Skeletal muscle satellite cell (primary cell): ENCODE measurements at regions not wholly inside any gene's neighbourhood (a gene's known extent, or its start where the extent isn't known, plus 50 kb on each side); places are given as distances from the start of the nearest gene placed in this dataset.

Source experiments
- H3K27me3 ChIP-seq: 2 replicates; pipeline ENCODE4 v1.7.0; 2013; ENCODE audit warnings: low read length; ENCODE audit not compliant: control insufficient read depth, insufficient read depth
- H3K36me3 ChIP-seq: 2 replicates; pipeline ENCODE4 v1.7.0; 2013; ENCODE audit warnings: mild to moderate bottlenecking, control low read depth, low read length; ENCODE audit not compliant: insufficient read depth
- H3K4me1 ChIP-seq: 2 replicates; pipeline ENCODE4 v1.7.0; 2013; ENCODE audit warnings: low read length; ENCODE audit not compliant: control insufficient read depth, insufficient read depth
- H3K4me2 ChIP-seq: 2 replicates; pipeline ENCODE4 v1.7.0; 2013; ENCODE audit warnings: mild to moderate bottlenecking, low read length
- H3K4me3 ChIP-seq: 2 replicates; pipeline ENCODE4 v1.7.0; 2013; ENCODE audit warnings: low read length
- H3K9ac ChIP-seq: 2 replicates; pipeline ENCODE4 v1.7.0; 2013; ENCODE audit warnings: mild to moderate bottlenecking, low read depth, low read length, moderate library complexity
- H3K9me3 ChIP-seq: replicated peaks from 2 replicates; pipeline ENCODE4 v1.7.0; 2013; ENCODE audit warnings: mild to moderate bottlenecking, control low read depth, low read length

- Histone ChIP-seq H3K4me2 (no peak overlapping the region), H3K36me3 (no peaks in the 10 kb centered on the region), H3K9me3 (no peaks in the 10 kb centered on the region), H3K27me3 (no peaks in the 10 kb centered on the region), H3K4me1 (no peaks in the 10 kb centered on the region), H3K9ac (no peak overlapping the region), H3K4me3 (no peak overlapping the region)
These were observed 236.8 kb upstream of the FAM98A start for GRCh38 chr2:33835911-33836310.

GRCh38 chr2:33822964-33823363, 223.9 kb upstream of the FAM98A start:
- Histone ChIP-seq H3K4me2 (no peak overlapping the region), H3K9ac (no peak overlapping the region), H3K4me3 (no peak overlapping the region), H3K36me3 (no peaks in the 10 kb centered on the region), H3K4me1 (no peaks in the 10 kb centered on the region), H3K27me3 (no peaks in the 10 kb centered on the region), H3K9me3 (no peaks in the 10 kb centered on the region)

GRCh38 chr2:33812707-33813106, 213.6 kb upstream of the FAM98A start:
- H3K9ac ChIP-seq, result no peak overlapping the region
- H3K9me3 ChIP-seq, result peaks cover 5% of the 10 kb centered on the region
- no peaks in the 10 kb centered on the region for H3K36me3 ChIP-seq
- no peak overlapping the region for H3K4me3 ChIP-seq
- H3K27me3 ChIP-seq, result no peaks in the 10 kb centered on the region
- H3K4me1 ChIP-seq, result no peaks in the 10 kb centered on the region
- no peak overlapping the region for H3K4me2 ChIP-seq

DNA sequence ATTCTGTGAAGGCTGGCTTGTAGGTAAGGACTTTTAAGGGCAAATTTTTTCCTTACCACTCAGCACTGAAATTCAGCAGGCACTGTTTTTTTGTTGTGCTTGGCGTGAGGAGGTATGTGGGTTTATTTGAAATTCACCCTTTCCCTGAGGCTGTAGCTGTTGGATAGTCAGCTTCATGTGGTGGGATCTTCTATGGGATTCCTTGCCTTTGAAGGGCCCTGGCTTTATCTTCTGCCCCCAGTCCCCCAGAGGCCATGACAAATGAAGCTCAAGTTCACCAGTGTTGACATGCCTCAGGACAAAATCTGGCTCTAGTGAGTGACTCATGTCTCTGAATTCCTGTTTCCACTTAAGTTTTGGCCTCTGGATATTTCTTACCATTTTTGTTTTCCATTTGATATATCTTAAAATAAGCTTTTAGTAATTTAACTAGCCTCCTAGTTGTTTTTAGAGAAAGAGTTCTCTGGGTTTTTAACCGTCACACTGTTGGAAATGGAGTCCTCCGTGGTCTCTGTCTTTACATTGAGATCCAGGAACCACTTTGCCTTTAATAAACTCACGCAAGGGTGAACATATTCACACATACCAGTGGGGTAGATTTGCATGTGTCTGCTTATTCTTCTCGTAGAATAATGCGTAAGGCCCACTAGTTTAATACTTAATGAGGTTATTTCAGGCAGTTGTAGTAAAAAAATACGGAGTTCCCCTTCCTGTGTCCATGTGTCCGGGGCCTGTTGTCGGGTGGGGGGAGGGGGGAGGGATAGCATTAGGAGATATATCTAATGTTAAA, 211.1 kb upstream of the FAM98A start:
- Histone ChIP-seq H3K4me2 (no peak overlapping the region), H3K27me3 (no peaks in the 10 kb centered on the region), H3K36me3 (no peaks in the 10 kb centered on the region), H3K4me1 (no peaks in the 10 kb centered on the region), H3K9me3 (peaks cover 5% of the 10 kb centered on the region), H3K4me3 (no peak overlapping the region), H3K9ac (no peak overlapping the region)

DNA sequence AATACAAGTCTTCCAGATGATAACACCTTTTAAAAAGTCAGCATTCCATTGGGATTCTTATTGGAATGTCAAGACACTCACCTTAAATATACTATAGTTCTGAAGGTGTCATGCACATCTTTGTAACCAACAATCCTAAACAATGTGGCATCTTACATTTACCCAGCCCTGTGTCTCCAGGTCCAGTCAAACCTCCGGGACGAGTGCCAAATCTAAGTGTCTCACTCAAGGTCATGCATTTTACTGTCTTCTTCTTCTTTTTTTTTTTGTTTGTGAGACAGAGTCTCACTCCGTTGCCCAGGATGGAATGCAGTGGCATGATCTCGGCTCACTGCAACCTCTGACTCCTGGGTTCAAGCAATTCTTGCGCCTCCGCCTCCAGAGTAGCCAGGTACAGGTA, 206.9 kb upstream of the FAM98A start:
- no peak overlapping the region for H3K4me2 ChIP-seq
- no peaks in the 10 kb centered on the region for H3K36me3 ChIP-seq
- H3K9ac ChIP-seq, result no peak overlapping the region
- H3K9me3 ChIP-seq, result no peaks in the 10 kb centered on the region
- H3K27me3 ChIP-seq, result no peaks in the 10 kb centered on the region
- no peak overlapping the region for H3K4me3 ChIP-seq
- H3K4me1 ChIP-seq, result no peaks in the 10 kb centered on the region

- Histone ChIP-seq H3K36me3 (no peaks in the 10 kb centered on the region), H3K4me1 (no peaks in the 10 kb centered on the region), H3K4me3 (no peak overlapping the region), H3K9ac (no peak overlapping the region), H3K27me3 (no peaks in the 10 kb centered on the region), H3K4me2 (no peak overlapping the region), H3K9me3 (no peaks in the 10 kb centered on the region)
These were observed 205.1 kb upstream of the FAM98A start for GRCh38 chr2:33804155-33804554.

DNA sequence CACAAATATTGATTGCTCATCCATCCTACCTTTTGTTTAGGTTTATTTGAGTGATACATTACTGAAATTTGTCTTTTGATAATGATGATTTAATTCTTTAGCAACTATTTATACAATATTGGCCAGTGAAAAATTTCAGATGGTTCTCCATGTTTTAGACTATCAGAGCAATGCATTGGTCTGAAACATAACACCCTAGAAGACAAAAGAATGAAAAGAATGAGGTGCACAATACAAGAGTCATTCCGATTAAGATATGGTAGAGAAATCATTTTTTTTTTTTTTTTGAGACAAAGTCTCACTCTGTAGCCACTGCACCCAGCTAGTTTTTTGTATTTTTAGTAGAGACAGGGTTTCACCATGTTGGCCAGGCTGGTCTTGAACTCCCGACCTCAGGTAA, 197.4 kb upstream of the FAM98A start:
- H3K4me2 ChIP-seq, result no peak overlapping the region
- H3K36me3 ChIP-seq, result no peaks in the 10 kb centered on the region
- peaks cover 4% of the 10 kb centered on the region for H3K9me3 ChIP-seq
- no peaks in the 10 kb centered on the region for H3K27me3 ChIP-seq
- H3K4me3 ChIP-seq, result no peak overlapping the region
- no peak overlapping the region for H3K9ac ChIP-seq
- H3K4me1 ChIP-seq, result no peaks in the 10 kb centered on the region

DNA sequence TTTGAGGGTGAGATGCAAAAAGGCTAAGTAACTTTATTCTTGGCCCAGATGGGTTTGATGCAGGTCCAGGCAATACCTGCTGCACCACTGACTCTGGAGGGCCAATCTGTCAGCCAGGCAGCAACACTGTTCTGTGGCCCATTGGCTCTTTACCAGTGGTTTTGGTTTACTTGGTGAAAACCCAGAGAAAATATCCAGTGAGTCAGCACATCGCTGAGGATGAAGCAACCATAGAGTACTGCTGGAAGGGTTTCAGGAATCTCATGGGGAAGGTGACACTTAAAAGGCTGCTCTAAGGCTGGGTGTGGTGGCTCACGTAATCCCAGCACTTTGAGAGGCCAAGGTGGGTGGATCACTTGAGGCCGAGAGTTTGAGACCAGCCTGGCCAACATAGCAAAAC, 192.5 kb upstream of the FAM98A start:
- peaks cover 4% of the 10 kb centered on the region for H3K9me3 ChIP-seq
- no peak overlapping the region for H3K4me2 ChIP-seq
- H3K27me3 ChIP-seq, result no peaks in the 10 kb centered on the region
- no peaks in the 10 kb centered on the region for H3K4me1 ChIP-seq
- no peaks in the 10 kb centered on the region for H3K36me3 ChIP-seq
- no peak overlapping the region for H3K4me3 ChIP-seq
- no peak overlapping the region for H3K9ac ChIP-seq

DNA sequence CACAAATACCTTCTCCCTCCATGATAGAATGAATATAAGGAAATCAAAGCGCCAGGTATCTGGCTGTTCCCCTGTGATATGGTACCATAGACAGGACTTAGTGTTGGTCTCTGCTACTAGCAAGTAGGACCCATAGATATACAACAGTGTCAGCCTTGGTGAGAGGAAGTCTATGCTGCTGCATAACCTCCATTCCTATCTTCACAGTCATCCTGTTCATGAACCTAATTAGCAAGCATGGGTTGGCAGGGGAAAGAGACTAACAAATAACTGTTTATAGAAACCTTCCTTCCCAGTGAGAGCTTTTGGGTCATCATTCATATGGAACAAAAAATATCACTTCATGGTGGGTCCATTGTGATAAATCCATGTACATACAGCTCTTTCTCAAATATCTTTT, 188.9 kb upstream of the FAM98A start:
- Histone ChIP-seq H3K9me3 (peaks cover 4% of the 10 kb centered on the region), H3K4me2 (no peak overlapping the region), H3K4me1 (no peaks in the 10 kb centered on the region), H3K36me3 (no peaks in the 10 kb centered on the region), H3K9ac (no peak overlapping the region), H3K4me3 (no peak overlapping the region), H3K27me3 (no peaks in the 10 kb centered on the region)

DNA sequence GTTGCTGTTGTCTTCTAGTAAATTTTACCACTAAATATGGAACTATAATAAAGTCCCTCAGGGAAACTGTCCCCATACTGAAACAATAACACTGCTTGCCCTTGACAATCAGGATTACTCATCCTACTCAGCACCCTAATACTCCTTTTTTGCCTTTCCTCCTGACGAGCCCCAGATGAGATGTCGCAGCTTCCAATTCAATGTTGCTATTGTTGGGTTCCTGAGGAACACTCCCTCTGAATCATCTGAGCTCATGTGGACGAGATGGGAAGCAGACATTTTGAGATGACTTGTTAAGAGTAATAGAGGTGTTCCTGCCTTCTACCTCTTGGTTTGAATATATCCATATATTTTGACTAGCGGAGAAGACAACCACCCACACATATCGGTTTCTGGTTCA, 187.8 kb upstream of the FAM98A start:
- Histone ChIP-seq H3K27me3 (no peaks in the 10 kb centered on the region), H3K4me2 (no peak overlapping the region), H3K9me3 (no peaks in the 10 kb centered on the region), H3K36me3 (no peaks in the 10 kb centered on the region), H3K4me3 (no peak overlapping the region), H3K9ac (no peak overlapping the region), H3K4me1 (no peaks in the 10 kb centered on the region)

DNA sequence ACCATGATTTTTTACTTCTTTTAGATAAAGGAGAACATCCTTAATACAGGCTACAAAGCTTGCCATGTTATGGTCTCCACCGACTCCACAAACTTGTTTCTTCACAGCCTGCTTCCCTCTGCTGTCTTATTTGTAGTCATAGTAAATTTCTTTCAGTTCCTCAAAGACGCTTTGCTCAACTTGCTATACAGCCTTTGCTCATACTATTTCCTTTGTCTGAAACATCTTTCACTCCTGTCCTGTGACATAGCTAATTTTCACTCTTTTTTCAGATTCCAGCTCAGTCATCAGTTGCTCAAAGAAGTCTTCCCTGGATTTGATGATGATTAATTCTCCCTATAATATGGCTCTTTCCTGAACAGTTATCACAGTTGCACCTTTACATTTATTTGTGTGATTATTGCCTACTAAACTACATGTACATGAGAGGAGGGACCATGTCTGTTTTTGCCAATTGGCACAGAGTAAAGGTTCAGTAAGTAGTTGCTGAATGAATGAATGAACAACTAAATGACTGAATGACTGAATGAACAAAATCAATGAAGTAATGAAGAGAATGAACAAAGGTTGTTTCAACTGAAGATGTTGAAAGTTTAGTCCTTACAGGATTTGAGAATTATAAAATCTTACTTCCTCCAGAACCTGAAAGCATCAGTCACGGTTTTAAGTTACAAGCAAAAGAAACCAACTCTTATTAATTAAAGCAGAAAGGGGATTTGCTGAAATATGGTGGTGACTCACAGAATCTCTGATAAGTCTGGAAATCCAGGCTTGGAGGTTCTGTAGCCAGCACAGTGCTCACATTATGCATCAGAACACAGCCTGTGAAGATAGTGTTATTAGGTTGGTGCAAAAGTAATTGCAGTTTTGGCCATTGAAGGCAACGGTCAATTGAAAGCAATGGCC, 186.4 kb upstream of the FAM98A start:
- no peaks in the 10 kb centered on the region for H3K9me3 ChIP-seq
- no peak overlapping the region for H3K9ac ChIP-seq
- no peaks in the 10 kb centered on the region for H3K4me1 ChIP-seq
- H3K36me3 ChIP-seq, result no peaks in the 10 kb centered on the region
- H3K27me3 ChIP-seq, result no peaks in the 10 kb centered on the region
- no peak overlapping the region for H3K4me2 ChIP-seq
- H3K4me3 ChIP-seq, result no peak overlapping the region
